Lower leg skin (tissue), 4 donors: ENCODE measurements at regions not wholly inside any gene's neighbourhood (a gene's known extent, or its start where the extent isn't known, plus 50 kb on each side); places are given as distances from the start of the nearest gene placed in this dataset.

ENCODE experiments used
- DNase-seq, 2 donors: peaks; one replicate each; pipeline ENCODE4 v3.0.0-alpha.2; 2019; ENCODE audit warnings: low spot score in 2 of 2
- H3K4me3 ChIP-seq: fragments of 200-600 bp; sonication (generic); 2 replicates; pipeline ENCODE4 v1.5.1; 2017; ENCODE audit warnings: mild to moderate bottlenecking, low read depth; ENCODE audit not compliant: poor library complexity, severe bottlenecking
- POLR2A ChIP-seq, 2 donors: fragments of 450-650 bp; IDR thresholded peaks; one replicate each; pipeline ENCODE4 v1.6.1; 2016 to 2017; ENCODE audit warnings: antibody characterized with exemption in 2 of 2, mild to moderate bottlenecking in 1 of 2, moderate library complexity in 1 of 2
- WGBS, 2 donors: methylation state at CpG; one replicate each; pipeline ENCODE4 v1.1.5; 2018; 5-methylcytosine and 5-hydroxymethylcytosine counted together
- intact Hi-C: fragments of 100-400 bp; cut with DNase I; formaldehyde crosslinking; loops from one replicate; pipeline ENCODE4 v1.15.0; 2023; ENCODE audit warnings: low total_unique reads
- TF ChIP-seq, protein P1 (sequence below), 3 donors: fragments of 450-650 bp; IDR thresholded peaks; one replicate each; pipeline ENCODE4 v1.5.1; 2016; ENCODE audit warnings: antibody characterized with exemption in 3 of 3, mild to moderate bottlenecking in 3 of 3, moderate library complexity in 2 of 3

DNA sequence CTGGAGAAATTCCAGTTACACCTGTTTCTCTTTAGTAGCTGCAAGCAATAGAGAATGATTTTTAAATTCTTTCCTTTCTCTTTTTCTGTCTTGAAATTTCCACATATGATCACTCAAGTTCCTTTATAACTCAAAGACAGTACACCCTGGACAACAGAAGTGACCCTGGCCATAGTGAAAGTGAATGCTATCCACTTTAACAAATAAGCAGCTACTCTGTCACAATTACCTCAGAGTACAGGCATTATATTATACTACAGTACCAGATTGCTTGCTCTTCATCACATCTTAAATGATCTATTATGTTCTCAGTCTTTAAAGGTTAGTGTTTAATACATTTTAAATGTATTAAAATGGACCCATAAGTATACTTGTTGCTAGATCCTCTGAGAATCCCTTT, 136.2 kb downstream of the KLF12 start:
- intact Hi-C loops: no loop called here
- H3K4me3 ChIP-seq: no peak overlapping the region
- DNase-seq: no peak
- TF ChIP-seq, protein P1, sequence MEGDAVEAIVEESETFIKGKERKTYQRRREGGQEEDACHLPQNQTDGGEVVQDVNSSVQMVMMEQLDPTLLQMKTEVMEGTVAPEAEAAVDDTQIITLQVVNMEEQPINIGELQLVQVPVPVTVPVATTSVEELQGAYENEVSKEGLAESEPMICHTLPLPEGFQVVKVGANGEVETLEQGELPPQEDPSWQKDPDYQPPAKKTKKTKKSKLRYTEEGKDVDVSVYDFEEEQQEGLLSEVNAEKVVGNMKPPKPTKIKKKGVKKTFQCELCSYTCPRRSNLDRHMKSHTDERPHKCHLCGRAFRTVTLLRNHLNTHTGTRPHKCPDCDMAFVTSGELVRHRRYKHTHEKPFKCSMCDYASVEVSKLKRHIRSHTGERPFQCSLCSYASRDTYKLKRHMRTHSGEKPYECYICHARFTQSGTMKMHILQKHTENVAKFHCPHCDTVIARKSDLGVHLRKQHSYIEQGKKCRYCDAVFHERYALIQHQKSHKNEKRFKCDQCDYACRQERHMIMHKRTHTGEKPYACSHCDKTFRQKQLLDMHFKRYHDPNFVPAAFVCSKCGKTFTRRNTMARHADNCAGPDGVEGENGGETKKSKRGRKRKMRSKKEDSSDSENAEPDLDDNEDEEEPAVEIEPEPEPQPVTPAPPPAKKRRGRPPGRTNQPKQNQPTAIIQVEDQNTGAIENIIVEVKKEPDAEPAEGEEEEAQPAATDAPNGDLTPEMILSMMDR (IDR thresholded peaks at IDR 0.05): no peak
- TF ChIP-seq POLR2A (IDR thresholded peaks at IDR 0.05): no peak

DNA sequence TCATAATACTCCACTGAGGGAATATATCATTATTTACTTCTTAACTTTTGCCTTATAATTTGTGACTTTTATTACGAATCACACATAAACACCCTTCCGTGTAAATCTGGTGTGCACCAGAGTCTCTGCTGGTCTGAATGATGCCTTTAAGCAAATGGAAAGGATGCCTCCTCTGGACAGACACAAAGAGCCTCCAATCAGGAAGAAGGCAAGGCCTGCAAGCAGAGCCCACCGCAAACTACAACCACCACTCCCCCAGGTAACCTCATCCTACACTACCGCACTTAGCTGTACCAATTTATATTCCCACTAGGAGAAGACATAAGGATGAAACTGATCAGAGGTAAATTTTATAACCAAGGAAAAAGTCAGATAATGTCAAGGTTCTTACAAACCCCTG, 137.6 kb downstream of the KLF12 start:
- 98 to 99% methylated on average over 4 of the region's 4 CpGs for WGBS, 2 donors
- no peak overlapping the region for H3K4me3 ChIP-seq
- no peak for TF ChIP-seq POLR2A (IDR thresholded peaks at IDR 0.05)
- TF ChIP-seq, protein P1 (IDR thresholded peaks at IDR 0.05): no peak
- intact Hi-C loops: no loop called here
- DNase-seq: no peak

DNA sequence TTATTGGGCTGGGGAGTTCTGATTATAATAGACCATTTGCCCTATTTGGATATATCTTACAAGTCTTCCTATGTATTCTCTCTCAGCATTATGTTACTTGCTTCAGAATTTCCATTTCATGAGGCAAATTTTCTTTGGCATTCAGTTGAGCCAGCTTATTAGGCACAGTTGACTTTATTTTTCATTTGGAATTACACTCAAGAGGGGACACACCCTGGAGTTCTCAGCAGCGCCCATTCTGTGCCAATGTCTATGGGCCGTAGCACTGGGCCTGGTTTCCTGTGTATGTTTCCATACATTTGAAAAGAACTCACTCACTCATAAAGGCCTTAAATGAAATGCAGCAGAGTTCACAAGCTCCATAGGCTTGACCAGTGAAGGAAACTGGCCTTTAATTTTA, 138.5 kb downstream of the KLF12 start:
- intact Hi-C loops: no loop called here
- H3K4me3 ChIP-seq: no peak overlapping the region
- no peak for TF ChIP-seq POLR2A (IDR thresholded peaks at IDR 0.05)
- 23 to 29% methylated on average over 2 of the region's 2 CpGs for whole genome bisulfite sequencing, 2 donors
- DNase-seq: no peak

DNA sequence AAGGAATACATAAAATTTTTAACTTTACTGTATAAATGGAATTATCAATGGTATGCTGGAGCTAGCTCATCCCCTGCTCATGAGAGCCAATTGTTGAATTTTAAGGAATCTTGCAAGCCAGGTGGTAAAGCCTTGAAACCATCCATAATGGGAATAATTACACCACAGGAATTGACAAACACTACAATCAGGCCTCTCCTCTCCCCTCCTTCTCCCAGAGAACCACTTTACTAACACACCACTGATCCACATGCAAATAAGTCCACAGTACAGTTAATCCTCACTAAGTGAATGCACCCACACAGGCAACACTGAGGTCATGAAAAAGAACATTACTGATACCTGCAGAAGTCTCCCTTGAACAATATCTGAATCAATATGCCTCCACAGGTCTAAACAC, 140.5 kb downstream of the KLF12 start:
- TF ChIP-seq, protein P1 (IDR thresholded peaks at IDR 0.05): no peak
- no peak for TF ChIP-seq POLR2A (IDR thresholded peaks at IDR 0.05)
- intact Hi-C loops: no loop called here
- H3K4me3 ChIP-seq: no peak overlapping the region

DNA sequence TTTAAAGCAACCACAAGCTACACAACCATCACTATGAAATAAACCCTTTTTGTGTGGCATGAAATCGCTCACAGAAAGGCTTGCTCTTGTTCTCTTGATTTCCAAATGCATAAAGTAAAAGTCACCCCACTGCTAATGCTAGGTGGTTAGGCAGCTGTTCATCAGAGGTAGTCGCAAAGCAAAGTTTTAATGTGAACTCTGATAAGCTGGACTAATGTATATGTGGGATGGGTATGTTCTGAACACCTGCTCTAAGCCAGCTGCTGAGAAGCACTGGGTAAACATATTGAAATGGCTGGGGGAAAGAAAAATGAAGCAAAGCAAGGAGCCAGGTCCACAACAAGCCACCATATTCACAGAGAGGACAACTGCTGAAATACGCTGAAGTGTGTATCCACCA, 142.3 kb downstream of the KLF12 start:
- intact Hi-C loops: no loop called here
- no peak for DNase-seq
- 92 to 96% methylated on average over 3 of the region's 3 CpGs for WGBS, 2 donors
- no peak overlapping the region for H3K4me3 ChIP-seq
- TF ChIP-seq, protein P1 (IDR thresholded peaks at IDR 0.05): no peak
- TF ChIP-seq POLR2A (IDR thresholded peaks at IDR 0.05): no peak

More for the DNA sequence above, 140.5 kb downstream of the KLF12 start:
- DNase-seq: no peak

DNA sequence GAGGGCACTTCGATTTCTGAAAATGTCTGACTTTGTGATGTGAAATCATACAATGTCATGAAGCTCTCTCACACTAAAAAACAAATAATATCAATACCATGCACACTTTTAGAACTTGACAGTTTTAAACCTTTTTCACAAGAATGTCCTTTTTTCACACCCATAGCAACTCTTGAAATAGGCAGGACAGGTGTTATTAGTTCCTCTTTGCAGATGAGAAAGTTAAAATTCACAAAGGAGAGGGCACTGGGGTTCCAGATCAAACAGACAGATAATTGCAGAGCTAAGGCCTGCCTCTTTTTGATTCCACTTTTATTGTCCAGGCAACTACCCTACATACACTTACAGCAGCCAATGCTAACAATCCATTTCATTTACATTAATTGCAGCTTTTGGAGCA, 142.8 kb downstream of the KLF12 start:
- H3K4me3 ChIP-seq: no peak overlapping the region
- no peak for DNase-seq
- intact Hi-C loops: no loop called here
- 88 to 94% methylated on average over 1 of the region's 1 CpG for WGBS, 2 donors
- TF ChIP-seq POLR2A (IDR thresholded peaks at IDR 0.05): no peak
- TF ChIP-seq, protein P1 (IDR thresholded peaks at IDR 0.05): no peak
